Hindlimb muscle (tissue), 1 donor: ENCODE measurements at regions not wholly inside any gene's neighbourhood (a gene's known extent, or its start where the extent isn't known, plus 50 kb on each side); places are given as distances from the start of the nearest gene placed in this dataset.

Experiments
- DNase-seq: peaks from one replicate; pipeline ENCODE4 v3.0.0-alpha.2; 2013

GRCh38 chr13:72527333-72527732 is 200.1 kb downstream of the MZT1 start:
- no peak for DNase-seq

- no peak for DNase-seq
Measured at GRCh38 chr13:72523593-72523992, 203.8 kb downstream of the MZT1 start.

- no peak for DNase-seq
Measured at GRCh38 chr13:72523049-72523448, 204.4 kb downstream of the MZT1 start.

GRCh38 chr13:72521940-72522661 is 205.3 kb downstream of the MZT1 start:
- no peak for DNase-seq

GRCh38 chr13:72514146-72514545 is 213.3 kb downstream of the MZT1 start:
- no peak for DNase-seq

- DNase-seq, result no peak
Measured at GRCh38 chr13:72508392-72508791, 219.0 kb downstream of the MZT1 start.

GRCh38 chr13:72507416-72508199 is 219.8 kb downstream of the MZT1 start:
- no peak for DNase-seq

GRCh38 chr13:72506706-72507105 is 220.7 kb downstream of the MZT1 start:
- DNase-seq, result no peak

GRCh38 chr13:72505376-72505775 is 222.1 kb downstream of the MZT1 start:
- no peak for DNase-seq

GRCh38 chr13:72504131-72504841 is 223.1 kb downstream of the MZT1 start:
- DNase-seq, result no peak

- no peak for DNase-seq
Measured at GRCh38 chr13:72500851-72501250, 226.6 kb downstream of the MZT1 start.

- DNase-seq, result no peak
Measured at GRCh38 chr13:72495681-72496080, 231.7 kb downstream of the MZT1 start.

GRCh38 chr13:72489751-72490150 is 237.7 kb downstream of the MZT1 start:
- no peak for DNase-seq

- no peak for DNase-seq
Measured at GRCh38 chr13:72473321-72473720, 254.1 kb downstream of the MZT1 start.

GRCh38 chr13:72469906-72470305 is 257.5 kb downstream of the MZT1 start:
- DNase-seq, result no peak

- DNase-seq, result no peak
Measured at GRCh38 chr13:72463561-72463960, 263.9 kb downstream of the MZT1 start.

- DNase-seq, result no peak
Measured at GRCh38 chr13:72462726-72463125, 264.7 kb downstream of the MZT1 start.

- no peak for DNase-seq
Measured at GRCh38 chr13:72462166-72462565, 265.3 kb downstream of the MZT1 start.

GRCh38 chr13:72458701-72459100 is 268.7 kb downstream of the MZT1 start:
- no peak for DNase-seq

- no peak for DNase-seq
Measured at GRCh38 chr13:72457151-72457550, 270.3 kb downstream of the MZT1 start.

- DNase-seq, result no peak
Measured at GRCh38 chr13:72456486-72456885, 270.9 kb downstream of the MZT1 start.

GRCh38 chr13:72453161-72453560 is 274.3 kb downstream of the MZT1 start:
- no peak for DNase-seq

- no peak for DNase-seq
Measured at GRCh38 chr13:72448082-72448481, 279.3 kb downstream of the MZT1 start.

- DNase-seq, result no peak
Measured at GRCh38 chr13:72444999-72445398, 282.4 kb downstream of the MZT1 start.
